ENCODE measurements at regions not wholly inside any gene's neighbourhood (a gene's known extent, or its start where the extent isn't known, plus 50 kb on each side); places are given as distances from the start of the nearest gene placed in this dataset.

DNA sequence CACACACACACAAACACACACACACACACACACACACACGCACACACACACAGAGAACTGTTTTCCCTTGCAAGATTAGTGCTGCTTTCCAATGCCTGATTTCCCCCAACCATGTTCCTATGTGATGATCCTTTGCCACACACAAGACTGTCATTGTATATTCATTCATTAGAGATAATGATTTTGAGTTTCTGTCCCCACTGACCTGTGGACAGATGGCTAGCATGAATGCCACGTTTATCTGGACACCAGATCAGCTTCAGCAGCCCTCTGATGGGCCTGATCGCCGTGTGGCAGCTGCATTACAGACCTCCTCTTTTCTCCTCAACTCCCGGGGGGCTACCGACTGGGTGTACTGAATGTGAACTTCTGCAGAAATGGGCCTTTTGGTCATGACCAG, 353.0 kb downstream of the MYCN start:
- Mint-ChIP-seq H3K9me3 (no peaks in the 10 kb centered on the region), H3K36me3 (ENCODE audit: low read depth) (no peaks in the 10 kb centered on the region)
- no peak for ATAC-seq (ENCODE audit: low read depth)

DNA sequence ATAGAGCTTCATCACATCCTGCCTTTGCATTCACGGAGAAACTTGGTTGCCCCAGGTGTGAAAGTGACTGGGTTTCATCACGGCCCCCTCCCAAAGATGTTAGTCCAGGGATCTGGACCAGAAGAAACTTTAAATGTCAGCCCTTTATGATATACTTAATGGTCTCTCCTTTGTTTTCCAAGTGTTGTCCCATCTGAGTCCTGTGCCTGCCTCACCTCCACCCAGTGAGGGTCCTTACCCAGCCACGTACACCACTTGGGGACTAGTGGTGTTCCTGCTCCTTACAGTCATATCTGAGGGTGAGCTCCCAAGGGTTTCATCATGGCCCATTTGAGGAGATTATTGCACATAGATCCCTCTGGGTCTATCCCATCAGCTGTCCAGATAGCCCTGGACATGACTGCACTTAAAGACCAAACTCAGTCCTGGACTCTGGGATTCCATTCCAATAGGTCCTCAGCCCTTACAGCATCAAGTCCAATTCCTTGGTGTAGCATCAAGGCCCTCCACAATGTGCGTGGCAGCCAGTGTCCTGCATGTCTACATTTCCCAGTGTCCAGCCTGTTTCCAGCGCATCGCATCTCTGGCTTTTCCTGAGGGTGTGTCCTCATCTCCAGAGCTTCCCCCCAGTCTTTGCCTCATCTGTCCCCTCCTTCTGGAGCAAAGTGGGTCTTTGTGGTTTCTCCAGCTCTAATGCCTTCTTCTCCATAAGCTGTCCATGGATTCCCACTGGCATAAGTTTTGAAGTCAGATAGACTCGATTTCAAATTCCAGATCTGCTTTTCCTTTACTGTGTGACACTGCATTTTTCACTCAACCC, 351.6 kb downstream of the MYCN start:
- H3K36me3 Mint-ChIP-seq (ENCODE audit: low read depth) = no peaks in the 10 kb centered on the region
- H3K9me3 Mint-ChIP-seq = no peaks in the 10 kb centered on the region
- H3K27me3 Mint-ChIP-seq = peaks cover 6% of the 10 kb centered on the region
- H3K27ac Mint-ChIP-seq = no peak overlapping the region
- H3K4me1 Mint-ChIP-seq = no peaks in the 10 kb centered on the region
- TF ChIP-seq, protein P1, sequence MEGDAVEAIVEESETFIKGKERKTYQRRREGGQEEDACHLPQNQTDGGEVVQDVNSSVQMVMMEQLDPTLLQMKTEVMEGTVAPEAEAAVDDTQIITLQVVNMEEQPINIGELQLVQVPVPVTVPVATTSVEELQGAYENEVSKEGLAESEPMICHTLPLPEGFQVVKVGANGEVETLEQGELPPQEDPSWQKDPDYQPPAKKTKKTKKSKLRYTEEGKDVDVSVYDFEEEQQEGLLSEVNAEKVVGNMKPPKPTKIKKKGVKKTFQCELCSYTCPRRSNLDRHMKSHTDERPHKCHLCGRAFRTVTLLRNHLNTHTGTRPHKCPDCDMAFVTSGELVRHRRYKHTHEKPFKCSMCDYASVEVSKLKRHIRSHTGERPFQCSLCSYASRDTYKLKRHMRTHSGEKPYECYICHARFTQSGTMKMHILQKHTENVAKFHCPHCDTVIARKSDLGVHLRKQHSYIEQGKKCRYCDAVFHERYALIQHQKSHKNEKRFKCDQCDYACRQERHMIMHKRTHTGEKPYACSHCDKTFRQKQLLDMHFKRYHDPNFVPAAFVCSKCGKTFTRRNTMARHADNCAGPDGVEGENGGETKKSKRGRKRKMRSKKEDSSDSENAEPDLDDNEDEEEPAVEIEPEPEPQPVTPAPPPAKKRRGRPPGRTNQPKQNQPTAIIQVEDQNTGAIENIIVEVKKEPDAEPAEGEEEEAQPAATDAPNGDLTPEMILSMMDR (IDR thresholded peaks at IDR 0.05) = no peak
- POLR2A ChIA-PET = no interaction called here
- no peak for DNase-seq
- ATAC-seq (ENCODE audit: low read depth) = no peak
- intact Hi-C loops (cut with micrococcal nuclease) = no loop called here
- CTCF ChIA-PET = no interaction called here
- no peak overlapping the region for H3K4me3 Mint-ChIP-seq

More for the DNA sequence above, 353.0 kb downstream of the MYCN start:
- TF ChIP-seq, protein P1 (IDR thresholded peaks at IDR 0.05) = no peak
- intact Hi-C loops (cut with micrococcal nuclease) = no loop called here
- ChIA-PET POLR2A (no interaction called here), CTCF (no interaction called here)
- no peak overlapping the region for H3K27ac Mint-ChIP-seq
- no peak overlapping the region for H3K4me3 Mint-ChIP-seq
- H3K4me1 Mint-ChIP-seq = no peaks in the 10 kb centered on the region
- DNase-seq = no peak
- peaks cover 3% of the 10 kb centered on the region for H3K27me3 Mint-ChIP-seq

DNA sequence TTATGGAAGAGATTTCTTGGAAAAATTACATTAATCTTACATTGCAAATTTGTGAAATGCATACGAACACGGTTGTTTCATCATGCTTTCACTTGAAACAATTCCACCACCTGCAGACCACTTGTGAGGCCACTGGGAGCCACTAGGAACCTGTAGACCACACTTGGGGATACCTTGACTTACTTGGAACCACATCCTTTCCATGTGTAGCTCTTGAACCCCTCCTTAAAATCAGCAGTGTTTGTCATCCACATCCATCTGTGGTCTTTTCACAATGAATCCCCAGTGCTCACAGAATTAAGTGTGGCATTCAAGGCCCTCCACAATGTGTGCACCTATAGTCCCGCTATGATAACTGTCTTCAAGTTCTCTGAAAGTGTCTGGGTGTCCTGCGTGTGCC, 350.9 kb downstream of the MYCN start:
- ChIA-PET CTCF (no interaction called here), POLR2A (no interaction called here)
- Mint-ChIP-seq H3K27me3 (peaks cover 6% of the 10 kb centered on the region), H3K9me3 (no peaks in the 10 kb centered on the region), H3K27ac (no peak overlapping the region), H3K4me1 (no peaks in the 10 kb centered on the region), H3K36me3 (ENCODE audit: low read depth) (no peaks in the 10 kb centered on the region), H3K4me3 (no peak overlapping the region)
- ATAC-seq (ENCODE audit: low read depth) (no peak), DNase-seq (no peak)
- intact Hi-C loops (cut with micrococcal nuclease) = no loop called here
- TF ChIP-seq, protein P1 (IDR thresholded peaks at IDR 0.05) = no peak

DNA sequence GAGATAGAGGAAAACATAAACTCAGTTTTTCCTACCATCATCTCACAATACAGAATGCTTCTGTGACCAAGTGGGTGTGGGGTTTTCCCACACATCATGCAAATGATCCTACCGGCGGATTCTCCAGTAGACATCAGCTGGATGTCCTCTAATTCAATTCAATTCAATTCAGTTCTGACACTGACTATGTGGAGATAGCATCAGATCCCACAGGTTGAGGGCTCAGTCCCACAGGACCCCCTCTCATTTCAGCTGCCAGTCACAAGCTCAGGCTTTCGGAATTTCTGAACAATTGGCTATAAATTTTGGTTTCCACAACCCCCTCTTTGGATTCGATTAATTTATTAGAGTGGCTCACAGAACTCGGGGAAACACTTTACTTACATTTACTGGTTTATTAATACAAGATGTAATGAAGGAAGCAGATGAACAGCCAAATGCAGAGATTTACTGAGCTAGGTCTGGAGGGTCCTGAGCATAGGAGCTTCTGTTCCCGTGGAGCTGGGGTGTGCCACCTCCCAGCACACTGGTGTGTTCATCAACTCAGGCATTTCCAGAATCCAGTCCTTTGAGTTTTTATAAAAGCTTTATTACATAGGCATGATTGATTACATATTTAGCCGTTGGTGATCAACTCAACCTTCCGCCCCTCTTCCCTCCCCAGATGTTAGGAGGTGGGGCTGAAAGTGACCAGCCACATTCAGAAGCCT, 350.1 kb downstream of the MYCN start:
- H3K27me3 Mint-ChIP-seq = peaks cover 6% of the 10 kb centered on the region
- H3K27ac Mint-ChIP-seq = no peak overlapping the region
- no peaks in the 10 kb centered on the region for H3K4me1 Mint-ChIP-seq
- ATAC-seq (ENCODE audit: low read depth) (no peak), DNase-seq (no peak)
- CTCF ChIA-PET = no interaction called here
- TF ChIP-seq, protein P1 (IDR thresholded peaks at IDR 0.05) = no peak
- H3K9me3 Mint-ChIP-seq = no peaks in the 10 kb centered on the region
- POLR2A ChIA-PET = no interaction called here
- no peaks in the 10 kb centered on the region for H3K36me3 Mint-ChIP-seq (ENCODE audit: low read depth)
- intact Hi-C loops (cut with micrococcal nuclease) = no loop called here
- no peak overlapping the region for H3K4me3 Mint-ChIP-seq

DNA sequence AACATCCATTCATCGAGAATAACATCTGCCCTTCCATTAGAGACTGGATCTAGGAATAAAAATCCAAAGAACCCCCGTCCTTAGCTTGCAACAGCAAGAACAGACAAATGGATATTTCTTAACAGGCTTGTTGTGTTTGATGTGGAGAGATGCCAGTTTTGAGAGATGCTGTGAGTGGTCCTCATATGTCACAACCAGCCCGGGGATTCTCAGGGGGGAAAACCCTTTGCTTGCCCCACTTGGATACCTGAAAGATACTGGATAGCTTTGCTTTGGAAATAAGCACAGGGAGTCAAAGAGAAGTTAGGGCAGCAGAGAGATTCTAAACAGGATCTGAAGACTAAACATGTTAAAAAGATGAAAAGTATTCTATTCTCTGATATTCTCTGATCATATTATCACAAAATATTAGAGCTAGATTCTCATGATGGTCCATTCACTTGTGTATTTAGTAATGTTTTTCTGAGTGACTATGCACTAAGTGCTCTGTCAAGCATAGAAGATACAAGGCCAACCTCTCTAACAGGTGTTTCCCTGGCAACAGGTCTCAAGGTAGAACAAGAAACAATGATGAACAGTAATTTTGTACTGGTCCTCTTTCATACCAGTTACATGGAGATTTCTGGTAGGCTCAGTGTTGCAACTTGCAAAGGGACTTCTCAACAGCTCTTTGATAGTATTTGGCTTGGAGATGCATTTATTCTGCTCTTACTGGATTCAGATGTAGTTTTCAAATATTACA, 348.2 kb downstream of the MYCN start:
- ATAC-seq (ENCODE audit: low read depth) = no peak
- TF ChIP-seq, protein P1 (IDR thresholded peaks at IDR 0.05) = no peak
- CTCF ChIA-PET = interaction anchor here (0.6 kb wide), 1 partner anchor 212 kb away, joined by 3 read pairs; no protein-coding TSS in a partner anchor
- no peaks in the 10 kb centered on the region for H3K9me3 Mint-ChIP-seq
- intact Hi-C loops (cut with micrococcal nuclease) = no loop called here
- no peak overlapping the region for H3K4me3 Mint-ChIP-seq
- H3K27ac Mint-ChIP-seq = no peak overlapping the region
- POLR2A ChIA-PET = no interaction called here
- no peaks in the 10 kb centered on the region for H3K4me1 Mint-ChIP-seq
- peaks cover 12% of the 10 kb centered on the region for H3K27me3 Mint-ChIP-seq
- no peak for DNase-seq
- H3K36me3 Mint-ChIP-seq (ENCODE audit: low read depth) = no peaks in the 10 kb centered on the region

Data from activated B cell treated with CpG ODN at 0.5 μM for 24 hours (primary cell).